OCI-LY1 (cell line): ENCODE measurements at regions not wholly inside any gene's neighbourhood (a gene's known extent, or its start where the extent isn't known, plus 50 kb on each side); places are given as distances from the start of the nearest gene placed in this dataset.

ENCODE experiments used
- EZH2 ChIP-seq: fragments of 200-600 bp; sonication (generic), shearing (Covaris generic); IDR thresholded peaks from 2 replicates; pipeline ENCODE4 v1.8.0; 2017; ENCODE audit warnings: borderline replicate concordance, mixed run types, mild to moderate bottlenecking, antibody characterized with exemption, low read length, moderate library complexity, mixed read lengths
- TF ChIP-seq, protein P1 (sequence below): fragments of 200-600 bp; sonication (generic), shearing (Covaris generic); IDR thresholded peaks from 2 replicates; pipeline ENCODE4 v1.5.1; 2017; ENCODE audit warnings: mild to moderate bottlenecking, antibody characterized with exemption, low read length, moderate library complexity, mixed read lengths

- TF ChIP-seq, protein P1, sequence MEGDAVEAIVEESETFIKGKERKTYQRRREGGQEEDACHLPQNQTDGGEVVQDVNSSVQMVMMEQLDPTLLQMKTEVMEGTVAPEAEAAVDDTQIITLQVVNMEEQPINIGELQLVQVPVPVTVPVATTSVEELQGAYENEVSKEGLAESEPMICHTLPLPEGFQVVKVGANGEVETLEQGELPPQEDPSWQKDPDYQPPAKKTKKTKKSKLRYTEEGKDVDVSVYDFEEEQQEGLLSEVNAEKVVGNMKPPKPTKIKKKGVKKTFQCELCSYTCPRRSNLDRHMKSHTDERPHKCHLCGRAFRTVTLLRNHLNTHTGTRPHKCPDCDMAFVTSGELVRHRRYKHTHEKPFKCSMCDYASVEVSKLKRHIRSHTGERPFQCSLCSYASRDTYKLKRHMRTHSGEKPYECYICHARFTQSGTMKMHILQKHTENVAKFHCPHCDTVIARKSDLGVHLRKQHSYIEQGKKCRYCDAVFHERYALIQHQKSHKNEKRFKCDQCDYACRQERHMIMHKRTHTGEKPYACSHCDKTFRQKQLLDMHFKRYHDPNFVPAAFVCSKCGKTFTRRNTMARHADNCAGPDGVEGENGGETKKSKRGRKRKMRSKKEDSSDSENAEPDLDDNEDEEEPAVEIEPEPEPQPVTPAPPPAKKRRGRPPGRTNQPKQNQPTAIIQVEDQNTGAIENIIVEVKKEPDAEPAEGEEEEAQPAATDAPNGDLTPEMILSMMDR, result no peak
- TF ChIP-seq EZH2, result no peak
Measured at GRCh38 chr15:25062551-25063430, 108.0 kb downstream of the SNRPN start.
